Germinal center (tissue), 1 donor: ENCODE measurements at regions not wholly inside any gene's neighbourhood (a gene's known extent, or its start where the extent isn't known, plus 50 kb on each side); places are given as distances from the start of the nearest gene placed in this dataset.

Source experiments
- DNase-seq: peaks from one replicate; pipeline ENCODE4 v3.0.0; 2012; ENCODE audit warnings: mixed read lengths, low spot score

DNA sequence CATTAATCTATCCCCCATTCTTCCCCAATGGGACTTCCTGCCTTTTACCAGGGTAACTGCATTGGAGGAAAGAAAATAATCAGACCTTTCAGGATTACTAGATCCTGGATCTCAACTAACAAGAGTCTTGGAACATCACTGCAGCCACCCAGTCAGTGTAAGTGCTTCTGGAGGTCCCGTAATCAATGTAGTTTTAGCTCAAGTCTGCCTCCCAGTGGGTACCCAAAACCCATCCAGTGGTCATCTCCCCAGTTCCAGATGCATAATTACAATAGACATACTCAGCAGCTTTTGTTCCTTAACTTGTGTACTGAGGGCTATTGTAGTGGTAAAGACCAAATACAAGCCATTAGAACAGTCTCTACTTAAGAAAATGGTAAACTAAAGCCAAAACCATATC, 319.1 kb downstream of the GPATCH2 start:
- DNase-seq = no peak

DNA sequence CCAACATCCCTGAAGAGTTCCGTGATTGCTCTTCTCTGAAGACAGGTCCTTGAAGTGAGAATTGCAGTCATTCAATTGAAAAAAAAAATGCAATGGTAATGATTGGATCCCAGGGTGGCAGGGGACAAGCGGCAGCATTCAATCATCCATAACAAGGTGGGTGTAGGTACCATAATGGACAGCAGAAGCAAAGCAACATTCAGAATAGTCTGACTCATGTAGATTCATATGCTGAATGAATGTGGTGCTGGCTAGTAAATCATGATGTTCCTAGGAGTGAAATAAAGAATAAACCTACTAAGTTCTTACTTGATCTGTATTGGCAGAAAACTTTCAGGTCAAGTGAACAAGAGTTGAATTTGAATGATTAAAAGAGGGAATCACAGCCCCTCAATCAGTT, 319.6 kb downstream of the GPATCH2 start:
- no peak for DNase-seq

DNA sequence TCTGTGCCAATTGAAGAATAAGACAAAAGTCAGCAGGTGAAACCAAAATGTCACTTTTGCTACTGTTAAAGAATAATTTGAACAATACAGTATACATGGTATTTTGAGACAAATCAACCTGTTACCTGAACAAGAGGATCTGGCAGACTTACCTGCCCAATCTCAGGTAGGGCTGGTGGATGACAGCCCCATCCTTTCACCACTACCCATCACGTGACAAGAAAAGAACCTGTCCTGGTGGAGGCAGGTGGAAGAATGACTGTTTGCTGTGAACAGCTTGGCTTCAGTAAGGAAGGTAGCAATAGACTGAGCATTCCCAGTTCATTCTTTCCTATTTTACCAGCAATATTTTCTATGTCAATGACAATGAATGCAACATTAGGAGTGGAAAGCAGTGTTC, 349.6 kb downstream of the GPATCH2 start:
- no peak for DNase-seq

DNA sequence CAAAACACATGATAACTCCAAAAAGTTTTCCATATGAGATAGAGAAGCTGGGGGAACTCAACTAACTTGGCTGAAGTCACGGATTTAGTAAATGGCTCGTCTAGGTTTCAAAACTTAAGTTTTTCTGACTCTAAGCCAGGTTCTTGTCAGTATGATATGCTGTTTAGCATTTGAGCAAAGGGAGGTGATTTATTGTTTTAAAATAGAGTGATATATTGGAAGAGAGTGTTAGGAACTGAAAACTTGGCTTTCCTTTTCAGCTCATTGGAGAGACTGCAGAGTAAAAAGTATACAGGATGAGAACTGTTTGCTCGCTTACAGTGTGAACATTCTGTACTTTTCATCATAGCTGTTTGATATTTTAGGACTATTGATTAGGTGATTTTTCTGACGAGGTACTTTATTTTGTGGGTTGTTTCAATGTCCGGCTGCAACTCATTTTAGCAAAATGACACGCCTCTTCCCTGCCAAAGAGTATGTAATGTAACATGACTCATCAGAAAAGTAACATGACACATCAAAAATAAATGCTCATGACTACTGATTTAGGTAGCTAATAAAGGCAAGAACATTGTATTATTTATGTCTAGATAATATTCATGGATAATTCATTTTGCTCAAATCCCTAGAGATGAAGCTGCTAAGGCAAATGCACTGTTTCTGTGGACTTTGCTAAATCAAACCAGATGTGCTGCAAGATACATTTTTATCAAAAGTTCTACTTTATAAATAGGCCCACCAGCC, 355.1 kb downstream of the GPATCH2 start:
- no peak for DNase-seq

DNA sequence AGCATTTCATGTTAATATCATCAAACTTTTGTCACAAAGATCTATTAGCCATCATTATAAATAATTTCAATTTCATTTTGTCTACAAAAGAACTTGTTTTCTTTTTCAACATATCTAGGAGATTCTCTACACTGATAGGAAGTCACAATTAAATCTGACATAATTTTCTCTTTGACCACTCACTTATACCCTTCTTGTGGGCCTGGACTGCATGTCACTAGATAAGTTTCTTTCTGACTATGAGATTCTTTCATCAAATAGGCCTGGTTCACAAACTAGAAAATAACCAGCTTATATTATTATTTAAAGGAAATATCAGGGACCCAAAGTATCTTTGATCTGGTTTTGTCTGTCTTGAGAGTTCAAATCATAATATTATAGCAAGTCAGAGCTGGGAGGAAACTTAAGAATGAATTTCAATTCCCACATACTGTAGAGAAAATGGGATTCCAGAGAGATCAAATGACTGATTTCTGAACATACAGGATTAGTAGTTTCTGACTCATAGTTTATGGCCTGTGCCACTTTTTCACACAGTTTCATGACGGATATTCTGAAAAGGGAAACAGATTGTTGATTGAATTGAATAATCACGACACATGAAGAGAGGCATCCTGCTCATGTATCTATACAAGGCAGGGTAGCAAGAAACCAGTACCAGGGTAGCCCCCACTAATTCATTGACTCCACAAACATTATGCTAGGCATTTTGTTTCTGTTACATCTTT, 355.8 kb downstream of the GPATCH2 start:
- DNase-seq = no peak

DNA sequence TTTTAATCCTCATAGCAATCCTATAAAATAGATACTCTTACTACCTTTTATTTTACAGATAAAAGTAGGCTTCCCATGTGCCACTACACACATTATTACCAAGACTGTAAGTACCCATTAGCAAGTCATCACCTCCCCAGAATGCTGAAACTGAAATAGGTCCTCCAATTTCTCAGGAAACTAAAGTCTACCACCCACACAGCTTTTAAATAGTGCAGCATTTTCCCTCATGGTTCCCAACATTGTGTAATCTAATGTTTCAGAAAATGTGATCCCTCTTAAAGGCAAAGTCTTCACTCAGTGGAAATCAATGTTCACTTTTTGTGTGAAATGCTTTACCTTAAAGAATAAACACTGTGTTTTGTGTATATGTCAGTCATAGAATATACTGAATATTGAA, 356.5 kb downstream of the GPATCH2 start:
- no peak for DNase-seq

DNA sequence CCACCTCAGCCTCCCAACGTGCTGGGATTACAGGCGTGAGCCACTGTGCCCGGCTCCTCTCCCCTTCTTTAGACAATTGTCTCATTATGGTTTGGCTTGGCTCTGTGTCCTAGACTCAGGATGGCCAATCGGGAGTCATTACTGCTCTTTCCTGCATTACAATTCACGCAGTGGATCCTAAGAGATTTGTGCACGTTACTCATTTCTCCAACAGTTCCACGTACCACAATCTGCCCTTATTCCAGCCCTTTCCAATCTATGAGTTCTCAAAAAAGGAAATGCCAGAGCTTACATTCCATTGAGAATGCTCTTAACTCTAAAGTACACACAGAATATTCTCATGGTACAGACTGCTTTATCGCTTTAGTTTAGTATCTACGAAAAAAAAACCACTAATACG, 357.0 kb downstream of the GPATCH2 start:
- no peak for DNase-seq

DNA sequence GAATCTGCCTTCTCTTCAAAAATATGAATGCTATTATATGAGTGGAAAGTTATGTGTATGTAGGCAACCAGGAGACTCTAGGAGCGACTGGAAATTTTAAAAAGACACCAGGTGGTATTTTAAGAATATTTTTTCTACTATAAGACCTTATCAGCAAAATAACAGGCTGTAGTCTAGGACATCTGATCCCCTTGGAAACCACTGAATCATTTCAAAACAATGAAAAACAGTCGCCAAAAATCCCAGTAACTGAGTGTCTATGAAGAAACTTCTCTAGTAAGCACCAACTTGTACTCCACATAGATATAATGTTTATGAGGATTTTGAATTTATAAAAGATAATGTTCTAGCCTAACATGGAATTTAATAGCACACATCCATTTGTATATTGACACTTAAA, 358.5 kb downstream of the GPATCH2 start:
- DNase-seq = no peak

DNA sequence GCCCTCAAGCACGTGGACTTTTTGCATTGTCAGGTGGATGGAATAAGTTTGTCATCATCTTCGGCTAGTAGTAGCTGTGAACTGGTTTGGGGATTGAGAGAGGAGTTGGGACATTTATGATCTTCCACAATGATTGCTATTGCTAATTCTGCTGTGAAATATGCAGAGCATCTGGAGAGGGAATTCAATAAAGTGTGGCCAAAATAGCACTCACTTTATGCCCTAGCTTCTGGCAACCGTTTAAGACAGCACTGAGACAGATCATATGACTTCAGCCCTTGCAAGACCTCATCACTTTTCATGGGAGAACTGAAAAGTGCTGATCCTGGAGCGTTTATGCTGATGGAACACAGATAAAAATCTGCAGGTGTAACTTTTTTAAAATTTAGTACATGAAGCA, 360.8 kb downstream of the GPATCH2 start:
- DNase-seq = no peak

DNA sequence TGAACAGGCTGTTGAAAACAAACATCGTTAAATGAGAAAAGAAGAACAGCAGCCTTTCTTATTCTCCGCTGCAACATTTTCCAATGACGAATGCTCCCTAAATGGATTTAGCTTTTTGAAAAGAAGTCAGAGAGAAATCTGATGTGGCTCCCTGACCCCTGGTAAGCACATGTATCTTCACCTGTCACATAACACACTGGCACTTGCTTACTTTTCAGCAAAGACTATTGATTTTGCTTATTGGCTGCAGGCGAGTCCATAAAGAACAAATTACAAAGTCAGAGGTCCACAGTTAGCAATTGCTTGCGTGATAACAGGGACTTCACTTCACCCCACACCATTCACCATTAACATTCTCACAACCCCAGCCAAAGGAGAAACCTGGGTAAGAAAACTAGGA, 362.8 kb downstream of the GPATCH2 start:
- DNase-seq = no peak

DNA sequence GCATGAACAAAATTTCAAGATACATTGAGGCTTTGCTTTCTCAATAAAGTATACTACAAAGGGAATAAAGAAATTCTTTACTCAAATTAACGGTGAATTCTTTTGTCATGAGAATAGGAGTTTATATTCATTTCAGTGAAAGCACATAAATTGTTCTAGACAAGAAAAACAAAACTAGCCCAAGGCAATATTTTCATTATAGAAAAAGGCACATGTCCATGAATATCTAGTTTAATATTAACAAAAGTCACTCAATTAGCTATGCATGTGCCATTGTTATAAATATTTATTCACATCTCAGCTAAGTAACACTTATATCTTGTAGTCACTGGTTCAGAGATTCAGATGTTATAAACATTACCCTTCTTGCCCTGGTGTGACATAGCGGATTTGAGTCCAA, 369.3 kb downstream of the GPATCH2 start:
- DNase-seq = no peak

DNA sequence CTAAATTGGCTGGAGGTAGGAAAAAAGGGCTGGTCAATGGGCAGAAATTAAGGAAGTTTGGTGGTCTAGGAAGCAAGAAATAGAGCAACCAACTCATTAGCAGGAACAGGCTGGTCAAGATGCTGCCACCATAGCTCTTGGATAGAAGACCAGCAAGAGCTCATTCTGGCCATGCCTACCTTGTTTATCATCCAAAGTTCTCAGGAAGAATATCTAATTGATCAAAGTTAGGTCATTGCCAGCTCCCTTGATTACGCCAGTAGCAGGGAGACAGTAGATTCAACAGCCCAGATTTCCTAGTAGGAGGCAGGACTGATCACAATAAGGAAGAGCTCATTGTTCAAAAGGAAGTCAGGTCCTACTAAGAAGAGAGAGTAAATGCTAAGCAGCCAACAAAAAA, 370.2 kb downstream of the GPATCH2 start:
- no peak for DNase-seq

DNA sequence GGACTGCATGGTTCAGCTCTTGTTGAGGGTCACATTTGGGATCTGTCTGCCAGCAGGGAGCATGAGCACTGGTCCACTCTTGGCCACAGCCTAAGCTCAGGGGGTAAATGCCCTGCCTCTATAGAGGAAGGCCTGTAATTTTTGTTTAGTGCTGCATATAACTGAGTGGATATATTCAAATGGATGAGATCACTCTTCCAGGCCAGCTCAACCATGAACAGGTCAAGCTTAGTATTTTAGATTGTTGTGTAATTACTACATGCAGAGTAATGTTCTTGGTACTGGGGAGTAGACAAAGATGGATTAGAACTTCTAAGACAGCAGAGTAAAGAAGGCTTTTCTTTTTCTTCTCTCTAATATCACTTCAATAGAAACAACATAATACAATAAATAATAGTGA, 376.9 kb downstream of the GPATCH2 start:
- no peak for DNase-seq

DNA sequence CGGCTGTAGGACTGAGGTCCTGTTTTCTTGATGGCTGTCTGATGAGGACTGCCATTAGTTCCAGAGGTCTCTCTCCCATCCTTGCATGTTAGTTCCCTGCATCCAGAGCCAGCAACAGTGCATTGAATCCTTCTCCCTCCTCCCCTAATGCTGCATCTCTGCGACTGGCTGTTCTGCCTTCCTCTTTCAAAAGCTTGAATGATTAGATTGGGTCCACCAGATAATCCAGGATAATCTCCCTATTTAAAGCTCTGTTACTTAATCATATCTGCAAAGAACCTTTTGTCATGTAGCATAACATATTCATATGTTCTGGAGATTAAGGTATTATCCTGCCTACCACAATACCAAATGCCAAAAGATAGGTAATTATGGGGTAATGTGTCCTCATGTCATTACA, 377.5 kb downstream of the GPATCH2 start:
- DNase-seq = no peak

DNA sequence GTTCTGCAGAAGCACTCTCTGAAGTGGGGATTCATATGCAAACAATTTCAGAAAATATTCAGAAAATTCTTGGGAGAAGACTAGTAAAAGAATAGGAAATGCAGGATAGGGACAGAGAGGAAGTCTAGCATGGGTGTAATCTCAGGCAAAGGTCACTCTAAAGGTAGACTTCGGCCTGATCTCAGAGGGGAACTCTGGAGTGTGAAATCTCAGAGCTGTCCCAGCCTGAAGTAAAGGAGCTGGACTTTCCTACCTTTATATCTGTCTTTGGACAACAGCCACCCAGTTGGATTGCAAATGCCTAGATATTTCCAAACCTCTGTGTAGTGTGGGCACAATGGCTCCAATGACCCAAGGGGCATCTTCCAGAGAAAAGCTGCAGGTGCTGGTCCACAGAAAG, 379.8 kb downstream of the GPATCH2 start:
- DNase-seq = no peak

DNA sequence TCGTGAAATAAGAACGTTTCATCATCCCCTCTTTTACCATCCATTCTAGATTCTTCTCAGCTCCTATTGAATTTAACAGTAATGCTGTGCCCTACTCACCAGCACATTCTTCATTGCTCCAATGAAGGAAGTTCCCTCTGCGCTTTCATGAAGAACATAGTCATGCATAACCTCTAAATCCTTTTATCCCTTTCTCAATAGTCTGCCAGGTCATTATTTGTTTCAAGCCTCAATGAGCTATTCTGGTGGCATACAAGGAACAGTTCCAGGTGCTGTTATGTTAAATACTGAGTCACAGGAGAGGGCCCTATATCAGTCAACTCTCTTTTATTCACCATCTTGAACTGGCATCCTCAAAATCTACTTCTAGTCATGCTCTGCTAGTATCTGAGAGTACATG, 381.0 kb downstream of the GPATCH2 start:
- DNase-seq = no peak

DNA sequence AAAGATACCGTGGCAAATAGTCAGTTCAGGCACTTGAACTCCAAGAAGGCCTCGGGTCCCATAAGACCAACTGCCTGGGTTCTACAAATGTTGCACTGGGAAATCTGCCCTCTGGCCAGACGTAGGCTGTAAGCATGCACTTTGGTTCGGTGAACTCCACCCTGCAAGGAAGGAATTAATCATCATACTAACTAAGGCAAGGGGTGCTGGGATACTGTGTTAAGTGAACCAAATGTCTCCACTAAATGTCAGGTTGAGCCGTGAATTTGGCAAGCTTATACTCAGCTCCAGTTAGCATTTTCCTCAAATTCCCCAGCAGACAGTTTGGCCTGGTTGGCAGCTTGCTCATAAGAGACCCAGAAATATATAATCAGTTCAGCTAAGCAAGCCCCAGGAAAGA, 385.9 kb downstream of the GPATCH2 start:
- no peak for DNase-seq

DNA sequence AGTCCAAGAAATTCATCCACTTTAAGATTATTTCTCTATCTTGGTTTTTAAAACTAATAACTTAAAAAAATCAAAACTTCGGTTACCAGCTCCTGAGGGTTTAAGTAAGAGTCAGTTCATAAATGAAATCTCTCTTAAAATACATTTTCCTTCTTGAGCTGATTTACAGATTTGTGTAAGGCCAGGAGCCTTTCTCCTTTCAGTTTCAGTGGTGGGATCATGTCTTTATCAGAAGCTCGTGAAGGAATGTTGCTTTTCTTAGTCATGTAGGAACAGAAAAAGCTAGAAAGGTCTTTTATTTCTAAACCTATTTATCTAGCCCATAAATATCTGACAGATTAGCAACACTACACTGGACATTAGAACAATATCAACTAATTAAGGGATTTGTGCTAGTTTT, 390.2 kb downstream of the GPATCH2 start:
- DNase-seq = no peak

DNA sequence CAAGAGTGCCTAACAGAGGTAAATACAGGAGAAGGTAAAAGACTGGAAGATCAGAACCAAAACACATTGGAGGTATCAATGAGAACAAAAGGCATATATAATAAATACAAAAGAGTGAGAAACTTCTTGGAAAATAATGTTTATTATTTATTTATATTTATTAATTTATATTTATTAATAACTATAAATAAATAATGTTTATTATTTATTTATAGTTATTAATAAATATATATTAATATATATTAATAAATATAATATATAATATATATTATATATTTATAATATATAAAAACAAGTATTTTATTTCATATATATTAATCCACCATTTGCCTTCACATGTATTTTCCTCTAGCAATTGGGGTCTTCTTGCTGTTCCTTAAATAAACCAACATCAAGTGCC, 391.9 kb downstream of the GPATCH2 start:
- no peak for DNase-seq

DNA sequence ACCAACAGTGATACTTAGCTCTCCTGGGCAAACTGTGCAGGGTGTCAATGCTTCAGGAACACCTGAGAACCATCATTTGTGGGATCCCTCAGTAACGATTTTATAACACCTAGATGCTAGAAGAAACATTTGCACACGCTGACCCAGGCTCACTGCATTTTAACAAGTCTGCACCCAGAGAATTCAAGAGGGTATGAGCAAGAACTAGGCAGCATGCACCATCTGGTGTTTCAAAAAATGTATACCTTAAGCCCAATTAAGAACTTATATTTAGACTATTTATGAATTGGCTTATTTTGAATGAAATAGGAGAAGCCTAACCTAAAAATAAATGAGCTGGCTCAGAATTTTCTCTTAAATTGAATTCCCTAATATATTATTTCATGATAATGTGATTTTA, 400.5 kb downstream of the GPATCH2 start:
- DNase-seq = no peak

DNA sequence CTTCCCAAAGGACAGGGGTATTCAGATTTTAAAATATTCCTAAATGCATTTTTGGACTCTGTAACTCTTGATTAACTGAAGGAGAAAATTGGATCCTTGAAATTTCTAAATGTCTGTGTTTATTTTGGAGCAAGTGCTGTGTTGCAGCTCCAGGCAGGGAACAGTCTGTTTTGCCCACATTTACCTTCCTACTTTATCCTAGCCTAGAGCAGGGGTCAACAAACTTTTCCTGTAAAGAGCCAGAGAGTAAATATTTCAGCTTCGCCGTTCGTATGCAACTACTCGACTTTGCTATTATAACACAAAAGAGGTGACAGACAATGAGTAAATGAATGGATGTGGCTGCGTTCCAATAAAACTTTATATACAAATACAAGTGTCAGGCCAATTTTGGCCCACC, 402.2 kb downstream of the GPATCH2 start:
- DNase-seq = no peak

DNA sequence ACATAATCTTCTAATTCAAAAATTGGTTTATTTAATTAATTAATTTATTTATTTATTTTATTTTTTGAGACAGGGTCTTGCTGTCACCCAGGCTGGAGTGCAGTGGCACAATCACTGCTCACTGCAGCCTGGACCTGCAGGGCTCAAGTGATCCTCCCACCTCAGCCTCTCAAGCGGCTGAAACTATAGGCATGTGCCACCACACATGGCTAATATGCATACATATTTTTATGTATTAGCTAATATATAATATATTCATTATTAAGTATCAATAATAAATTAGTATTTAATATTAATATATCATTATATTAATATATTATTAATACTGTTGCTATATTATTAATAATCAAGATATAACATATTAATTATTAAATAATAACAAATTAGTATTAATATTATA, 406.7 kb downstream of the GPATCH2 start:
- DNase-seq = no peak

DNA sequence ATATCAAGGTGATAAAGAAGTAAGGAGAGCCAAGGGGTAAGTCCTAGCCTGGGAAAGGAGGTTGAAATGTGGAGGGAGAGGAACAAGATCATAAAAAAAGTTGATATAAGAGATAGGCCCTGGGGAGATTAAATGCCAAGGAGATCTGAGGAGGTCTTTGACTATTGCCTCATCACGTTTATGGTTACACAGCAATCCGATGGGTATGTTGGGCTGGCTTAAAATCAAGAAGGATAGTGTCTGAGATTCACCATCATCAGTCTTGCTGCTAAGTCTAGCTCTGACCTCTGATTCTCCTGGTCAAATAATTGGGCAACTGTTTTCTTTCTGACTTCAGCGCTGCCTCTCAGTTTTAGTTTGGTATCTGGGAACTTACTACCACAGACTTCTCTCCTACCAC, 416.3 kb downstream of the GPATCH2 start:
- no peak for DNase-seq

DNA sequence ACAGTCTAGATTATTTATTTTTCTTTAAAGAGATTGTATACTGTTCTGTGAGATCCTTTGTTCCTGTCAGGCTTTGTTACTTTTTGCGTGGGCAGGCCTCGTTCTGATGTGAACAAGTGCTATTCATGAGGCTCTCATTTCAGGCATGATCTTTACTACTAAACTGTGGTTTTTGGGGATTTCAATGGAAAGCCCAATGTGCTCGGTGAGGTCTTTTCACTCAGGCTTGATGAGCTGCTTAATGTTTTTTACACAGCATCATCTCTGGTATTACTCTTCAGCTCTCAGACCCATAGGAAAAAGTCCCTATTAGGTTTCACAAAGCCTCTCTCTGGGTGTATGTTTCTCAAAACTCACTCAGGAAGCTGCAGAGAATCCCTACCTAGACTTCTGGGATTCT, 419.4 kb downstream of the GPATCH2 start:
- no peak for DNase-seq
